Retinal pigment epithelial cell (primary cell): ENCODE measurements at regions not wholly inside any gene's neighbourhood (a gene's known extent, or its start where the extent isn't known, plus 50 kb on each side); places are given as distances from the start of the nearest gene placed in this dataset.

Experiments
- DNase-seq: peaks from one replicate; pipeline ENCODE4 v3.0.0-alpha.2; 2010; ENCODE audit warnings: low read depth
- H3K4me3 ChIP-seq: 2 replicates; pipeline ENCODE4 v1.5.1; 2011; ENCODE audit warnings: mild to moderate bottlenecking, low read length, control low read depth, moderate library complexity
- TF ChIP-seq, protein P1 (sequence below): conservative IDR thresholded peaks from 2 replicates; pipeline ENCODE4 v1.5.1; 2011; ENCODE audit warnings: low read depth, low read length, control low read depth, inconsistent platforms

DNA sequence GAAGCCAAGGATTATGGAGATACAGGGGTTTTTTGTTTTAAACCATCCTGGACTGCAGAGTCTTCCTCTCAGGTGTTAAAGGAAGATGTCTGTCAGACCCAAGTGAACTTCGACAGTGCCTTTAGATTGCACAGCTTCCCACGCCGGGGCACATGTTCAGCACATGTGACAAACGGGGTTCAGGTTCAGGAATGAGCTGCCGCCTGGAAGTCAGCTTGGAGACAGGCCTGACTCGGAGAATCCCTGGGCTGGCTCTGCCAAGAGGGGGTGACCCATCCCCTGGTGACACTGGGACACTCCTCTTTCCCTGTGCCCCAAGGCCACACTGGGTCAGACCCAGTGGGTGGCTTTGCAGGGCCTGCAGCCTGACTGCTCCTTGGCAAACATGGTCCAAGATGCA is 359.3 kb upstream of the SALL3 start:
- no peak for DNase-seq
- TF ChIP-seq, protein P1, sequence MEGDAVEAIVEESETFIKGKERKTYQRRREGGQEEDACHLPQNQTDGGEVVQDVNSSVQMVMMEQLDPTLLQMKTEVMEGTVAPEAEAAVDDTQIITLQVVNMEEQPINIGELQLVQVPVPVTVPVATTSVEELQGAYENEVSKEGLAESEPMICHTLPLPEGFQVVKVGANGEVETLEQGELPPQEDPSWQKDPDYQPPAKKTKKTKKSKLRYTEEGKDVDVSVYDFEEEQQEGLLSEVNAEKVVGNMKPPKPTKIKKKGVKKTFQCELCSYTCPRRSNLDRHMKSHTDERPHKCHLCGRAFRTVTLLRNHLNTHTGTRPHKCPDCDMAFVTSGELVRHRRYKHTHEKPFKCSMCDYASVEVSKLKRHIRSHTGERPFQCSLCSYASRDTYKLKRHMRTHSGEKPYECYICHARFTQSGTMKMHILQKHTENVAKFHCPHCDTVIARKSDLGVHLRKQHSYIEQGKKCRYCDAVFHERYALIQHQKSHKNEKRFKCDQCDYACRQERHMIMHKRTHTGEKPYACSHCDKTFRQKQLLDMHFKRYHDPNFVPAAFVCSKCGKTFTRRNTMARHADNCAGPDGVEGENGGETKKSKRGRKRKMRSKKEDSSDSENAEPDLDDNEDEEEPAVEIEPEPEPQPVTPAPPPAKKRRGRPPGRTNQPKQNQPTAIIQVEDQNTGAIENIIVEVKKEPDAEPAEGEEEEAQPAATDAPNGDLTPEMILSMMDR, result no peak
- no peak overlapping the region for H3K4me3 ChIP-seq

DNA sequence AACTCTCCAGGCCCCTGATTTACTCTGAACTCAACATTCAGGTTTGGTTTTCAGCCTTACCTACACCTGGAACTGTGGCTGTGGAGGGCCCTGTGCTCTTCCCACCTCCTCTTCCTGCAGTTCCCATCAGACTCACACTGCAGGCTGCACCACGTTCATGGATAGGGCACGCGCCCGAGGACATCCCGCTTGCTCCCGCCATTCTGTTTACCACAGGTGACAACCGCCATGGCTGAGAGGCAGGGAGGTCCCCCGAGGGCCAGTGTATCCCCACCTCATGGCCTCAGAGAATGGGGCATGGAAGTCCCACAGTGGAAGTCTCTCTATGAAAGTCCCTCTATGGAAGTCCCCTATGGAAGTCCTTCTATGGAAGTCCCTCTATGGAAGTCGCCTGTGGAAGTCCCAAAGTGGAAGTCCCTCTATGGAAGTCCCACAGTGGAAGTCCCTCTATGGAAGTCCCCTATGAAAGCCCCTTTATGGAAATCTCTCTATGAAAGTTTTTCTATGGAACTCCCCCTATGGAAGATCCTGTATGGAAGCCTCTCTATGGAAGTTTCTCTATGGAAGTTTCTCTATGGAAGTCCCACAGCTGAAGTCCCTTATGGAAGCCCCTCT is 358.4 kb upstream of the SALL3 start:
- TF ChIP-seq, protein P1, result no peak
- no peak for DNase-seq
- no peak overlapping the region for H3K4me3 ChIP-seq

DNA sequence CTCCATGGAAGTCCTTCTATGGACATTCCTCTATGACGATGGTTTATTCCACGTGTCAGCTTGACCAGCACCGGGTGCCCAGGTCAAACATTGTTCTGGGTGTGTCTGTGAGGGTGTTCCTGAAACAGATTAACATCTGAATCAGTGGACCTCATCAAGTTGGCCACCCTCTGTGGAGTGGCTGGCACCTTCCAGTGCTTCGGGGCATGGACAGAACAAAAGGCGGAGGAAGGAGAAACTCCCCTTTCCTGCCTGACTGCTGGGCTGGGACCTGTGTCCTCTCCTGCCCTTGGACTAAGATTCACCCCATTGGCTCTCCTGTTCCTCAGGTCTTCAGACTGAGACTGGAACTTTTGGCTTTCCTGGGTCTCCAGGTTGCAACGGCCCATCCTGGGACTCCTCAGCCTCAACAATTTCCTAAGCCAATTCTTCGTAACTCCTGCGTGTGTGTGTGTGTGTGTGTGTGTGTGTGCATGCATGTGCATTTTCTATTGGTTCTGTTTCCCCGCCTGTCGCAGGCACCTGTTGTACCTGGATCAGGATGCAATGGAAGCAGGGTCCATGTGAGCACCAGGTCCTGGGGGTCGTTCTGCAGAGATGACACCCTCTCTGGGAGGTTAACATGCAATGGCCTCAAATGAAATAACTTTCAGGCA is 357.2 kb upstream of the SALL3 start:
- TF ChIP-seq, protein P1, result no peak
- no peak overlapping the region for H3K4me3 ChIP-seq
- DNase-seq, result no peak

DNA sequence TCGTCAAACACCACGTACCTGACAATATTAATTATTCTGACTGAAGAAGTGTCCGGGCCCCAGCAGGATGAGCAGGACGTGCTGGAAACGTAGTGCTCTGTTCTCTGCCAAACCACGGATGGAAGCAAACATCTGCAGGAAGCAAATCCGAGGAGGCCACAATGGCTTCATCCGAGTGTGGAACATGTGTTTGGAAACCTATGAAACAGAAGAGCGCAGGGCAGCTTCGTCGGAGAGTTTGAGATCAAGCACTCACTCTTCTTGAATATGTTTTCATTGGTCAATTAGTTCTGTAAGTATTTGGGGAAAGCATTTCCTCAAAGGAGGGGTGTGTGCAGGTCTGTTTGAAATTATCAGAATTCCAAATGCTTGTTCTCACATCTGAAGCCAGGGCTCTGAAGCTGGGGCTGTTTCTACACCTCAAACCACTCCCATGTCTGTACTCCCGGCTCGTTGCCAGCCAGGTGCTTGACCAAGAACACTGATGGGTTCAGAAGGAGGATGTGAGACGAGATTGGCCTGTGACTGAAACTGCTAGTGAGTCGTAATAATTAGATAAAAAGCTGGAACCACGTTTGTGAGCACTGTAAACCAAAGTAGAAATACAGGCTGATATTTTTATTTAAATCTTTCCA is 356.6 kb upstream of the SALL3 start:
- TF ChIP-seq, protein P1, result no peak
- no peak overlapping the region for H3K4me3 ChIP-seq
- DNase-seq, result no peak

DNA sequence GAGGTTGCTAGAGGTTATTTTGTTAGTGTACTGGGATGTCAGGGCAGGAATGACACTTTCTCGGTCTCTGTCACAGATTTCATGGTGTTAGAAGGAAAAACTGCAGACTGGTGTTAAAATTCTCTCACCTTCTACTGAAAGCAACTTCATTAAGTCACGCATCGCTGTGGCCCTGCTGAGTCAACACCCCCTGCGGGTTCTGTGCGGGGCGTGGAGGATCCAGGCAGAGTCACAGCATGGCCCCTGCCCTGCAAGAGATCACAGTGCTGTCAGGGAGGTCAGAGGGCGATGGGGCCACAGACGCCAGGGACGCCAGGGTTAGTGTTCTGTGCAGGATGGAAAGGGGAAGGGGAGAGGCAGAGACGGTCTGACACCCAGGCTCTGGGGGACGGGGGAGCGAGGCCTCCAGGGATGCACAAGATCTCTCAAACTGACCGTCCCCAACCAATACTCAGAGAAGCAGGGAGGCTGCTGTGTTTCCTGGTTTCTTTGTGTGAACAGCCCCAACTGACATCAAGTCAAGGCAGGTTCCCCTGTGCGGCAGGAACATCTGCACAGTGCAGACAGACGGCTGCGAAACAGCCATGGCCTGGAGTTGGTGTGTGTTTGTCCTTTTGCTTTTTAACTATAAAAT is 354.9 kb upstream of the SALL3 start:
- no peak for DNase-seq
- no peak overlapping the region for H3K4me3 ChIP-seq
- TF ChIP-seq, protein P1, result no peak

DNA sequence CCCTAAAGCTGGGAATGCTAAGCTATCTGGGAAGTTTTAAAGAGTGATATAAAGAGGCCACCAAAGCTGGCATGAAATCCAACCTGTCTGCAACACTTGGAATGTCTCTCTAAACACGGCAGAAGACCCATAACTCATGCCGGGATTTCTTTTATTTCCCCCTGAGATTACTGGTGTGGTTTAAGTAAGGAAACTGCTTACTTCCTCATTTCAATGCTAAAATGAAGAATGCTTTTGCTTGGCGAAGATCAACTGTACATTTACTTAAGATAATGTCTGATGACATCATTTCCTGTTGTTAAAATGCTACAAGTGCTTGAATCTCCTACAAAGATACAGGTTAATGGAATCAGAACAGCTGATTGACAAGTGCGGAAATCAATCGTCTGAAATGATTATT is 353.8 kb upstream of the SALL3 start:
- DNase-seq, result no peak

More for the DNA sequence above, 353.8 kb upstream of the SALL3 start:
- no peak overlapping the region for H3K4me3 ChIP-seq
- TF ChIP-seq, protein P1, result no peak
